K562 (cell line): ENCODE measurements at regions not wholly inside any gene's neighbourhood (a gene's known extent, or its start where the extent isn't known, plus 50 kb on each side); places are given as distances from the start of the nearest gene placed in this dataset.
A peak's percentile ranks its signal among the peaks of the same experiment; 100 is the strongest.
"Not testable (repeated sequence)": the region's sequence is repeated elsewhere in the genome, so short reads cannot be mapped to it uniquely, and the experiment has no call there.

ENCODE experiments used
- CBX1 ChIP-seq: sonication (generic); IDR thresholded peaks from 2 replicates; pipeline ENCODE4 v1.6.1; 2016; ENCODE audit warnings: antibody characterized with exemption, low read depth, mild to moderate bottlenecking
- CC2D1A ChIP-seq: fragments of 450-650 bp; IDR thresholded peaks from 2 replicates; pipeline ENCODE4 v1.6.1; 2017; ENCODE audit warnings: mild to moderate bottlenecking
- CREM ChIP-seq: IDR thresholded peaks from 2 replicates; pipeline ENCODE4 v1.6.1; 2014; ENCODE audit warnings: antibody characterized with exemption, low read depth
- CTCF ChIP-seq, 3 experiments: IDR thresholded peaks in 2 of 3; conservative IDR thresholded peaks in 1 of 3; 2 replicates each; pipeline ENCODE4 v1.5.1; 2011 to 2012; ENCODE audit warnings: low read length in 3 of 3, mild to moderate bottlenecking in 3 of 3, control low read depth in 2 of 3, improper control_type of control experiment in 1 of 3, inconsistent platforms in 1 of 3, low read depth in 1 of 3, mixed read lengths in 1 of 3, moderate library complexity in 1 of 3; ENCODE audit not compliant: insufficient read depth in 2 of 3
- DEAF1 ChIP-seq: fragments of 450-650 bp; formaldehyde crosslinking; IDR thresholded peaks from 2 replicates; pipeline ENCODE4 v1.4.0; 2020; ENCODE audit warnings: mild to moderate bottlenecking, moderate library complexity
- EP400 ChIP-seq: fragments of 450-650 bp; IDR thresholded peaks from 2 replicates; pipeline ENCODE4 v1.6.1; 2017; ENCODE audit warnings: antibody characterized with exemption, mild to moderate bottlenecking, moderate library complexity
- GATAD2B ChIP-seq: fragments of 450-650 bp; IDR thresholded peaks from 2 replicates; pipeline ENCODE4 v1.6.1; 2017; ENCODE audit warnings: mild to moderate bottlenecking, borderline replicate concordance
- HMBOX1 ChIP-seq: sonication (generic); IDR thresholded peaks from 2 replicates; pipeline ENCODE4 v1.6.1; 2016
- ID3 ChIP-seq, 2 experiments: fragments of 250-450 bp in 1 of 2; fragments of 450-650 bp in 1 of 2; sonication (Bioruptor Pico) in 1 of 2; IDR thresholded peaks; 2 replicates each; pipeline versions ENCODE4 v1.6.1 to v1.8.0; 2016 to 2021; ENCODE audit warnings: mild to moderate bottlenecking in 2 of 2, moderate library complexity in 2 of 2, missing compliant biosample characterization in 1 of 2, missing genetic modification characterization in 1 of 2
- KLF13 ChIP-seq: fragments of 450-650 bp; IDR thresholded peaks from 2 replicates; pipeline ENCODE4 v1.6.1; 2016; ENCODE audit warnings: missing genetic modification characterization, low read depth, mild to moderate bottlenecking, missing compliant biosample characterization, moderate library complexity, borderline replicate concordance
- KLF16 ChIP-seq: IDR thresholded peaks from 2 replicates; pipeline ENCODE4 v1.6.1; 2016; ENCODE audit warnings: antibody characterized with exemption
- NR4A1 ChIP-seq, 2 experiments: fragments of 250-450 bp in 1 of 2; fragments of 450-650 bp in 1 of 2; sonication (Bioruptor Pico) in 1 of 2; IDR thresholded peaks; 2 replicates each; pipeline versions ENCODE4 v1.4.0 to v1.6.1; 2016 to 2020; ENCODE audit warnings: mild to moderate bottlenecking in 2 of 2, missing compliant biosample characterization in 1 of 2, missing genetic modification characterization in 1 of 2, moderate library complexity in 1 of 2
- PRPF4 ChIP-seq: fragments of 200-400 bp; formaldehyde crosslinking; IDR thresholded peaks from one replicate; pipeline ENCODE4 v1.6.1; 2017; ENCODE audit warnings: low read length, low read depth, mild to moderate bottlenecking; ENCODE audit not compliant: insufficient read depth, poor library complexity, severe bottlenecking
- SMARCA5 ChIP-seq: fragments of 450-650 bp; IDR thresholded peaks from 2 replicates; pipeline ENCODE4 v1.6.1; 2016
- SP1 ChIP-seq: sonication (generic); formaldehyde crosslinking; IDR thresholded peaks from 2 replicates; pipeline ENCODE4 v1.8.1; 2022; ENCODE audit warnings: mild to moderate bottlenecking, missing genetic modification reagents
- STAG1 ChIP-seq: sonication (generic); formaldehyde crosslinking; IDR thresholded peaks from 2 replicates; pipeline ENCODE4 v1.5.0; 2020; ENCODE audit warnings: missing genetic modification reagents, borderline replicate concordance
- TCF3 ChIP-seq: sonication (generic); formaldehyde crosslinking; IDR thresholded peaks from 2 replicates; pipeline ENCODE4 v1.4.0; 2020; ENCODE audit warnings: mild to moderate bottlenecking, missing genetic modification reagents
- TFAP4 ChIP-seq: sonication (generic); formaldehyde crosslinking; IDR thresholded peaks from 2 replicates; pipeline ENCODE4 v1.8.0; 2022; ENCODE audit warnings: missing genetic modification reagents, mild to moderate bottlenecking, moderate library complexity, borderline replicate concordance
- TRIM28 ChIP-seq: fragments of 450-650 bp; IDR thresholded peaks from 2 replicates; pipeline ENCODE4 v1.6.1; 2017
- XRCC3 ChIP-seq: fragments of 450-650 bp; IDR thresholded peaks from 2 replicates; pipeline ENCODE4 v1.6.1; 2017; ENCODE audit warnings: mild to moderate bottlenecking, moderate library complexity

- peak; percentile 83 to 94 (median 89) for TF ChIP-seq CTCF (IDR thresholded peaks at IDR 0.05 in 2 of 3, conservative IDR thresholded peaks at IDR 0.05 in 1 of 3; ENCODE audit: insufficient read depth in 2 of 3, low read depth in 1 of 3, low read length in 3 of 3)
- peak; percentile 81; the same call in 1 of the 2 replicates for TF ChIP-seq DEAF1 (CRISPR knock-in tag)
- peak; percentile 70 for TF ChIP-seq KLF16
- not testable (repeated sequence) for TF ChIP-seq ID3, NR4A1 (CRISPR knock-in tag; IDR thresholded peaks at IDR 0.05)
- 0 out of 2 replicates have a peak, but pooled peaks have one; percentile 60 for TF ChIP-seq ID3 (tag; IDR thresholded peaks at IDR 0.05)
- TF ChIP-seq CC2D1A = peak; percentile 87
- TF ChIP-seq SP1 (CRISPR knock-in tag) = peak; percentile 69
- TF ChIP-seq HMBOX1 = 0 out of 2 replicates have a peak, but pooled peaks have one; percentile 21
- TF ChIP-seq GATAD2B = 0 out of 2 replicates have a peak, but pooled peaks have one; percentile 37
- TF ChIP-seq PRPF4 = peak; percentile 94
- 0 out of 2 replicates have a peak, but pooled peaks have one; percentile 53 for TF ChIP-seq NR4A1 (tag; IDR thresholded peaks at IDR 0.05)
- 0 out of 2 replicates have a peak, but pooled peaks have one; percentile 28 for TF ChIP-seq KLF13
- TF ChIP-seq EP400 = peak; percentile 48; the same call in 1 of the 2 replicates
- TF ChIP-seq CBX1 = peak; percentile 73
- peak; percentile 71; the same call in 1 of the 2 replicates for TF ChIP-seq SMARCA5
- TF ChIP-seq STAG1 (CRISPR knock-in tag) = peak; percentile 69; the same call in 1 of the 2 replicates
- peak; percentile 58; the same call in 1 of the 2 replicates for TF ChIP-seq TFAP4 (CRISPR knock-in tag)
- peak; percentile 34 for TF ChIP-seq TCF3 (CRISPR knock-in tag)
- TF ChIP-seq TRIM28 = peak; percentile 76; the same call in 1 of the 2 replicates
- 0 out of 2 replicates have a peak, but pooled peaks have one; percentile 9 for TF ChIP-seq CREM
- peak; percentile 43; the same call in 1 of the 2 replicates for TF ChIP-seq XRCC3
Measured at GRCh38 chr6:148051-148984, 144.0 kb upstream of the DUSP22 start (continued).
